Peyer's patch (tissue), 4 donors: ENCODE measurements at regions not wholly inside any gene's neighbourhood (a gene's known extent, or its start where the extent isn't known, plus 50 kb on each side); places are given as distances from the start of the nearest gene placed in this dataset.

Experiments used
- DNase-seq, 3 donors: peaks; one replicate each; pipeline ENCODE4 v3.0.0-alpha.2; 2017 to 2019
- H3K27ac ChIP-seq, 4 donors: fragments of 200-600 bp; sonication (generic); one replicate each; pipeline ENCODE4 v1.5.1; 2016 to 2019
- H3K27me3 ChIP-seq, 2 donors: fragments of 200-600 bp; sonication (generic); one replicate each; pipeline ENCODE4 v1.5.1; 2019
- H3K36me3 ChIP-seq, 3 donors: fragments of 200-600 bp; sonication (generic); one replicate each; pipeline ENCODE4 v1.5.1; 2016 to 2019
- H3K4me1 ChIP-seq, 4 donors: fragments of 200-600 bp; sonication (generic); one replicate each; pipeline ENCODE4 v1.5.1; 2016 to 2019
- H3K4me3 ChIP-seq, 4 donors: fragments of 200-600 bp; sonication (generic); 1 replicate in 3 of 4; 2 replicates in 1 of 4; pipeline ENCODE4 v1.5.1; 2016 to 2019; ENCODE audit warnings: mild to moderate bottlenecking in 1 of 4
- H3K9me3 ChIP-seq, 4 donors: fragments of 200-600 bp; sonication (generic); one replicate each; pipeline ENCODE4 v1.5.1; 2016 to 2019; ENCODE audit warnings: mild to moderate bottlenecking in 1 of 4
- CTCF ChIP-seq, 6 experiments: fragments of 450-650 bp in 4 of 6; fragments of 200-600 bp in 2 of 6; sonication (generic) in 1 of 6; IDR thresholded peaks; one replicate each; pipeline ENCODE4 v1.5.1; 2017 to 2019; ENCODE audit warnings: antibody characterized with exemption in 6 of 6, mild to moderate bottlenecking in 3 of 6, moderate library complexity in 1 of 6
- POLR2A ChIP-seq, 2 donors: fragments of 450-650 bp; IDR thresholded peaks; one replicate each; pipeline ENCODE4 v1.5.1; 2017; ENCODE audit warnings: antibody characterized with exemption in 2 of 2, mild to moderate bottlenecking in 2 of 2, moderate library complexity in 2 of 2

GRCh38 chr5:86127696-86128095 is 490.0 kb upstream of the COX7C start:
- TF ChIP-seq POLR2A (IDR thresholded peaks at IDR 0.05) (no peak), CTCF (IDR thresholded peaks at IDR 0.05) (no peak)
- Histone ChIP-seq H3K36me3 (no peaks in the 10 kb centered on the region), H3K27ac (no peak overlapping the region), H3K27me3 (no peaks in the 10 kb centered on the region), H3K4me1 (no peaks in the 10 kb centered on the region), H3K9me3 (no peaks in the 10 kb centered on the region), H3K4me3 (no peak overlapping the region)
- DNase-seq: no peak

GRCh38 chr5:86129009-86129408 is 488.7 kb upstream of the COX7C start:
- no peaks in the 10 kb centered on the region for H3K36me3 ChIP-seq
- no peaks in the 10 kb centered on the region for H3K27me3 ChIP-seq
- no peak overlapping the region for H3K4me3 ChIP-seq
- H3K9me3 ChIP-seq: no peaks in the 10 kb centered on the region
- DNase-seq: no peak
- H3K4me1 ChIP-seq: no peaks in the 10 kb centered on the region
- no peak for TF ChIP-seq POLR2A (IDR thresholded peaks at IDR 0.05)
- no peak for TF ChIP-seq CTCF (IDR thresholded peaks at IDR 0.05)
- H3K27ac ChIP-seq: no peak overlapping the region

- H3K4me3 ChIP-seq: no peak overlapping the region
- H3K36me3 ChIP-seq: no peaks in the 10 kb centered on the region
- H3K9me3 ChIP-seq: no peaks in the 10 kb centered on the region
- no peaks in the 10 kb centered on the region for H3K4me1 ChIP-seq
- TF ChIP-seq POLR2A (IDR thresholded peaks at IDR 0.05): no peak
- no peak for TF ChIP-seq CTCF (IDR thresholded peaks at IDR 0.05)
- no peaks in the 10 kb centered on the region for H3K27me3 ChIP-seq
- no peak overlapping the region for H3K27ac ChIP-seq
- no peak for DNase-seq
Observed at GRCh38 chr5:86137297-86137696, 480.4 kb upstream of the COX7C start.

GRCh38 chr5:86143837-86144236 is 473.9 kb upstream of the COX7C start:
- no peak overlapping the region for H3K27ac ChIP-seq
- H3K27me3 ChIP-seq: no peaks in the 10 kb centered on the region
- no peak overlapping the region for H3K4me3 ChIP-seq
- no peak for DNase-seq
- H3K9me3 ChIP-seq: no peaks in the 10 kb centered on the region
- TF ChIP-seq CTCF (IDR thresholded peaks at IDR 0.05) (no peak), POLR2A (IDR thresholded peaks at IDR 0.05) (no peak)
- no peaks in the 10 kb centered on the region for H3K4me1 ChIP-seq
- no peaks in the 10 kb centered on the region for H3K36me3 ChIP-seq

GRCh38 chr5:86152988-86153560 is 464.7 kb upstream of the COX7C start:
- DNase-seq: no peak
- H3K4me3 ChIP-seq: no peak overlapping the region
- TF ChIP-seq POLR2A (IDR thresholded peaks at IDR 0.05) (no peak), CTCF (IDR thresholded peaks at IDR 0.05) (no peak)
- H3K36me3 ChIP-seq: no peaks in the 10 kb centered on the region
- H3K27me3 ChIP-seq: no peaks in the 10 kb centered on the region
- H3K4me1 ChIP-seq: no peaks in the 10 kb centered on the region
- H3K9me3 ChIP-seq: no peaks in the 10 kb centered on the region
- no peak overlapping the region for H3K27ac ChIP-seq

GRCh38 chr5:86155796-86156195 is 461.9 kb upstream of the COX7C start:
- Histone ChIP-seq H3K27ac (no peak overlapping the region), H3K36me3 (no peaks in the 10 kb centered on the region), H3K27me3 (no peaks in the 10 kb centered on the region), H3K4me1 (no peaks in the 10 kb centered on the region), H3K9me3 (no peaks in the 10 kb centered on the region), H3K4me3 (no peak overlapping the region)
- no peak for TF ChIP-seq CTCF (IDR thresholded peaks at IDR 0.05)
- TF ChIP-seq POLR2A (IDR thresholded peaks at IDR 0.05): no peak
- DNase-seq: no peak
